ENCODE measurements at regions not wholly inside any gene's neighbourhood (a gene's known extent, or its start where the extent isn't known, plus 50 kb on each side); places are given as distances from the start of the nearest gene placed in this dataset.

- TF ChIP-seq CTCF (IDR thresholded peaks at IDR 0.05) = no peak
- no peak for TF ChIP-seq POLR2A (IDR thresholded peaks at IDR 0.05)
- TF ChIP-seq POLR2AphosphoS5 (IDR thresholded peaks at IDR 0.05) = no peak
Observed at GRCh38 chr5:2686321-2687124, 65.0 kb downstream of the IRX2 start.

All from suprapubic skin (tissue), 4 donors.